Calu3 (cell line): ENCODE measurements at regions not wholly inside any gene's neighbourhood (a gene's known extent, or its start where the extent isn't known, plus 50 kb on each side); places are given as distances from the start of the nearest gene placed in this dataset.

ENCODE experiments used
- BruUV-seq: library from RNA; stranded (reverse); fragments of 400-500 nt; replicated peaks from 2 replicates; lab custom pipeline; 2021; lab: Mats Ljungman, UMichigan
- CTCF ChIA-PET: fragments of 300-600 bp; sonication (Branson Sonifier 250); formaldehyde crosslinking; loops from one replicate; lab custom pipeline; 2022; ENCODE audit warnings: antibody characterized with exemption; lab: Charles Lee
- DNase-seq: peaks from one replicate; pipeline ENCODE4 v3.0.0; 2022
- H3K27ac Mint-ChIP-seq: one replicate; pipeline ENCODE4 v1.8.0; 2022; ENCODE audit warnings: mixed read lengths; ENCODE audit not compliant: unreplicated experiment
- H3K27me3 Mint-ChIP-seq: one replicate; pipeline ENCODE4 v1.8.0; 2022; ENCODE audit warnings: mixed read lengths; ENCODE audit not compliant: unreplicated experiment
- H3K36me3 Mint-ChIP-seq: one replicate; pipeline ENCODE4 v1.8.0; 2022; ENCODE audit warnings: mild to moderate bottlenecking, moderate library complexity, mixed read lengths; ENCODE audit not compliant: insufficient read depth, unreplicated experiment
- H3K4me1 Mint-ChIP-seq: one replicate; pipeline ENCODE4 v1.8.0; 2022; ENCODE audit warnings: mild to moderate bottlenecking, low read depth, mixed read lengths; ENCODE audit not compliant: unreplicated experiment
- H3K4me3 Mint-ChIP-seq: one replicate; pipeline ENCODE4 v1.8.0; 2022; ENCODE audit warnings: mild to moderate bottlenecking, low read depth, moderate library complexity, mixed read lengths; ENCODE audit not compliant: unreplicated experiment
- H3K9me3 Mint-ChIP-seq: one replicate; pipeline ENCODE4 v1.8.0; 2022; ENCODE audit warnings: low read depth, mixed read lengths; ENCODE audit not compliant: unreplicated experiment
- CTCF ChIP-seq: fragments of 200-600 bp; IDR thresholded peaks from one replicate; pipeline ENCODE4 v1.8.0; 2022; ENCODE audit warnings: antibody characterized with exemption; ENCODE audit not compliant: unreplicated experiment
- intact Hi-C: fragments of 100-400 bp; cut with micrococcal nuclease; formaldehyde crosslinking; loops from one replicate; pipeline ENCODE4 v1.10.0; 2022; ENCODE audit not compliant: unreplicated experiment

- CTCF ChIA-PET = no interaction called here
- intact Hi-C loops = no loop called here
- no peak for DNase-seq
- Mint-ChIP-seq H3K4me3 (no peak overlapping the region), H3K27me3 (no peaks in the 10 kb centered on the region), H3K27ac (no peak overlapping the region), H3K4me1 (no peaks in the 10 kb centered on the region), H3K9me3 (no peaks in the 10 kb centered on the region), H3K36me3 (no peaks in the 10 kb centered on the region)
- no peak for TF ChIP-seq CTCF
- no TSS peak for BruUV-seq
Observed at GRCh38 chr4:177907736-177908424, 465.6 kb upstream of the AGA start.

DNA sequence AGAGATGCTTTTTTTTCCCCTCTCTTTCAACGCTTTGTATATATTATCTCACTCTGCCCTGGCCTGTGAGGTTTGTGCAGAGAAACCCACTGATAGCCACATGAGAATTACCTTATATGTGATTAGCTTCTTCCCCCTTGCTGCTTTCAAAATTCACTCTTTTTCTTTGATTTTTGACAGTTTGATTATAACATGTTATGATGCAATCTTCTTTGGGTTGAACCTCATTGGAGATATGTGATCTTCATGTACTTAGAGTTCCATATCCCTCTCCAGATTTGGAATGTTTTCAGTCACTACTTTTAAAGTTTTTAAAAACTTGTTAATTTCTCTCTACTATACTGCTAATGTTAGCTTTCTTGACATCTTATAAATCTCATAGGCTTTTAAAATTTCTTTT, 479.5 kb upstream of the AGA start:
- no TSS peak for BruUV-seq
- intact Hi-C loops = no loop called here
- H3K4me1 Mint-ChIP-seq = no peaks in the 10 kb centered on the region
- H3K9me3 Mint-ChIP-seq = peaks cover 3% of the 10 kb centered on the region
- H3K36me3 Mint-ChIP-seq = no peaks in the 10 kb centered on the region
- CTCF ChIA-PET = no interaction called here
- H3K27ac Mint-ChIP-seq = no peak overlapping the region
- no peak overlapping the region for H3K4me3 Mint-ChIP-seq
- TF ChIP-seq CTCF = no peak
- DNase-seq = no peak
- H3K27me3 Mint-ChIP-seq = no peaks in the 10 kb centered on the region

DNA sequence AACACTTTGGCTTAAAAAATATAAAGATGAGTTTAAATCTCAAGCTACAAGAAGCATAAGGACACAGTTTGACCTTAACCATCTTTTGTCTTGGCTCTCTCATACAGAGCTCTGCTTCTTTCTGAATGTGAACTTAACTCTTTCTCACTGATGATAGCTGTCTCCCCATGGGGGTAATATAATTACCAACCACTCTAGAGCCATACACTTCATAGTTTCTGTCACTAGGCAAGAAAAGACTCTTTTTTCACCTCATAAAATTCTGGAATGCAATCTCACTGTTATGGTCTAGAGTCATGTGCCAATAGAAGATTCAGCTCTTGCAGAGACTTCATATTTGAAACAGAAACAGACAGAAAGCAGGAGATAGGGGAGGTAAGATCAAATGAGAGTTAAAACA, 481.7 kb upstream of the AGA start:
- no peak overlapping the region for H3K27ac Mint-ChIP-seq
- intact Hi-C loops = no loop called here

GRCh38 chr4:177937041-177937440, 494.8 kb upstream of the AGA start:
- peak overlapping the region; percentile 73 for H3K27ac Mint-ChIP-seq
- BruUV-seq = no TSS peak
- no peak for TF ChIP-seq CTCF
- peak; percentile 25 for DNase-seq
- intact Hi-C loops = no loop called here
- H3K4me1 Mint-ChIP-seq = peaks cover 14% of the 10 kb centered on the region
- no peaks in the 10 kb centered on the region for H3K9me3 Mint-ChIP-seq
- no peaks in the 10 kb centered on the region for H3K27me3 Mint-ChIP-seq
- CTCF ChIA-PET = no interaction called here
- H3K4me3 Mint-ChIP-seq = peak overlapping the region; percentile 23
- no peaks in the 10 kb centered on the region for H3K36me3 Mint-ChIP-seq

More for the DNA sequence above, 481.7 kb upstream of the AGA start:
- no peak for TF ChIP-seq CTCF
- CTCF ChIA-PET = no interaction called here
- no TSS peak for BruUV-seq
- DNase-seq = no peak
- Mint-ChIP-seq H3K4me1 (no peaks in the 10 kb centered on the region), H3K9me3 (peaks cover 3% of the 10 kb centered on the region), H3K36me3 (no peaks in the 10 kb centered on the region), H3K4me3 (no peak overlapping the region), H3K27me3 (no peaks in the 10 kb centered on the region)
